ENCODE measurements at regions not wholly inside any gene's neighbourhood (a gene's known extent, or its start where the extent isn't known, plus 50 kb on each side); places are given as distances from the start of the nearest gene placed in this dataset.

DNA sequence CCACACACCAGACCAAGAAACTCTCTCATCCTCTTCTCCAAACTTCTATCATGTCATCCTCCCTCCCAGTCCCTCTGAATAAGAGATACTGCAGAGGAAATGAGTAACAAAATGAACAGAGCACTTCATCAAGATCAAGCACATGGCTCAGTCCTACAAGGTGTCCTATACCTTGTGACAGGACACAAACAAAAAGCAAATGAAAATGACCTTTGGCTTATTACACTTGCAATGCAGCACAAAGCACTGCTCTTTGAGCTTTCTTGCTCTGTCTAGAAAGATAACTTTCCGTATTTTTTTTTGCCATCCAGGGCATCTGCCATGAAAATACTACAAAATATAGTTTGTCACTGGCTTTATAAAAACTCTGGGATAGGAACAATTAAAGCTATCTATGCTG lies 402.7 kb downstream of the HNRNPD start:
- TF ChIP-seq CTCF (IDR thresholded peaks at IDR 0.05) (no peak), POLR2AphosphoS5 (IDR thresholded peaks at IDR 0.05) (no peak), POLR2A (IDR thresholded peaks at IDR 0.05; ENCODE audit: low read depth) (no peak), EP300 (IDR thresholded peaks at IDR 0.05) (no peak)
